ENCODE measurements at regions not wholly inside any gene's neighbourhood (a gene's known extent, or its start where the extent isn't known, plus 50 kb on each side); places are given as distances from the start of the nearest gene placed in this dataset.

DNA sequence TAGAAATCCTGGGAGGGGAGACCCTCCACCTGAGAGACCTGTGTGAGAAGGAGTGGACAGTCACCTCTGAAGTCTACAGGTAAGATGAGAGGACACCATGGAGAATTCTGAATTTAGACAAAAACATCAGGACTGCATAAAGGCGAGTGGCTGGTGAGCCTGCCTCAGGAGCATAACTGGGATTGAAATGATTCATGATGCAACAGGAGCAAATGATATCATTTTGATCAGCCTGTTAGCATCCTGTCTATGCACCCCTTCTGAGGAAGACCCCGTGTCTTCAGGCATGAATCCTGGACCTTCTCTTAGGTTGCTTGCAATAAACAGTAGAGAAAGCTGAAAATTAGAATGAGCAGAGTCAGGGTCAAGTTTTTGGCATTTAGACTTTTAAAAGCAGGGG is 245.8 kb downstream of the ETAA1 start:
- no peaks in the 10 kb centered on the region for H3K36me3 ChIP-seq (ENCODE audit: control insufficient read depth, insufficient read depth, low read length)
- H3K9ac ChIP-seq (ENCODE audit: low read depth, low read length) = no peak overlapping the region
- H3K27ac ChIP-seq (ENCODE audit: low read depth, low read length) = no peak overlapping the region
- no peaks in the 10 kb centered on the region for H3K4me1 ChIP-seq (ENCODE audit: control insufficient read depth, insufficient read depth, low read length)
- H3K4me3 ChIP-seq (ENCODE audit: low read depth, low read length) = no peak overlapping the region
- peaks cover 9% of the 10 kb centered on the region; the same call in 1 of the 2 replicates for H3K9me3 ChIP-seq (ENCODE audit: control insufficient read depth, insufficient read depth, low read length)
- no peaks in the 10 kb centered on the region for H3K27me3 ChIP-seq (ENCODE audit: control insufficient read depth, insufficient read depth, low read length)

DNA sequence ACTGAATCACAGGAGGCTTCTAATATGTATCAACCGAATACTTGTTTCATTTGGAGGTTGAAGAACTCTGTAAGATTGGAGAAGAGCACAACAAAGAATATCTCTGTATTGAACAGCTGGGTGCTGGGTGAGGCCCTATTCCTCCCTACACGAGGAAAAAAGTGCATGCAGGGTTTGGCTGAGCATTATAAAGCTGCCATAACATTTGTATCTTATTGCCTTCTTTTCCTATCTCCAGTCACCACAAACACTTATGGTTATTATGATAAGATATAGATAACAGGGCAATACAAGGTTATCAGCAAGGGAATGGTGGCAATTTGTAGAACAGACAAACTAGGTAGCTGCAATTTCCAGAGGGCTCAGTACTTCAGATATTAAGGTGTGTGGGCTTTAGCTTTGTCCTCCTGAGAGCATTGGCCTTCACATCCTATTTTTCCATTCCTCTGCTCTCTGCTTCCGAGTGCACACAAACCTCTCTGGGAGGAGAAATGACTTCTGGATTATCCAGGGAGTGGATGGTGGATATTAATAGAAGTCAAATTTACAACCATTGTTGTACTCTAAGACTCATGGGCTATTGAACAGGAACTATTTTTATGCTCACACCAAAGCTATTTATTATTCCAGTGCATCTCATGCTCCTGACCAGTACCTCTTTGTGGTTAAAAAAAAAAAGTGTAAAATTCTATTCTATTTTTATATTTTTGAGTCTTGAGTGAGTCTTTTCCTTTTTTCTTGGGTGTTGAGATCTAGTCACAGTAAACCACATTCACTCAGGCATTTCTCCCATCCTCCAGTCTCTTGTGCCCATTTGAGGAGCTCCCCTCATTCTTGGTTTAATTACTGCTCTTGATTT is 248.4 kb downstream of the ETAA1 start:
- Histone ChIP-seq H3K9ac (ENCODE audit: low read depth, low read length) (no peak overlapping the region), H3K9me3 (ENCODE audit: control insufficient read depth, insufficient read depth, low read length) (peaks cover 9% of the 10 kb centered on the region; the same call in 1 of the 2 replicates), H3K27me3 (ENCODE audit: control insufficient read depth, insufficient read depth, low read length) (no peaks in the 10 kb centered on the region), H3K4me3 (ENCODE audit: low read depth, low read length) (no peak overlapping the region), H3K4me1 (ENCODE audit: control insufficient read depth, insufficient read depth, low read length) (no peaks in the 10 kb centered on the region; the same call in 1 of the 2 replicates), H3K27ac (ENCODE audit: low read depth, low read length) (no peak overlapping the region), H3K36me3 (ENCODE audit: control insufficient read depth, insufficient read depth, low read length) (no peaks in the 10 kb centered on the region)

DNA sequence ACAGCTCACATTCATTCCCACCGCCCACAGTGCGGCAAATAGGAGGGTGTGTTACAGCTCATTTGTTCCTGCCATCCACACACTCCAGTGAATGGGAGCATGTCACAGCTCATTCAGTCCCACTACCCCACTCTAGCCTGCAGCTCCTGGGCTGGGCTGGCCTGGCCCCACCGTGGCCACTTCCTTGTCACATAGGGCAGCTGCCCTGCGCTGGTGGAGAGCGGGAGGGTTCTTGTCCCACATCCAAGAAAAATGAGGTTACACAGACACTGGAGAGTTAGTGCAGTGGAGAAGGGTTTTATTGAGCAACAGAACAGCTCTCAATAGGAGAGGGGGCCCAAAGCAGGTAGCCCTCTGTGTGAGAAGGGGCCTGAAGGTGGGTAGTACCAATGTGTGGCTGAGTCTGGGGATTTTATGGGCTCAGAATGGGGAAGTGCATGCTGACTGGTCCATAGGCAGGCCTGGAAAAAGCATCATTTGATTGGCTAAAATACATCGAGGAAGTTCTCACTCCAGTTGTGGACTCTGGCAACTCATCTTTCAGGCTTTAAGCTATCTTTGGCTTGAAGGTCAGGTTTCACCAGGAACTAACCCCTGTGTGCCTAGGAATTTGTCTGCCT is 249.7 kb downstream of the ETAA1 start:
- Histone ChIP-seq H3K4me1 (ENCODE audit: control insufficient read depth, insufficient read depth, low read length) (no peaks in the 10 kb centered on the region; the same call in 1 of the 2 replicates), H3K36me3 (ENCODE audit: control insufficient read depth, insufficient read depth, low read length) (no peaks in the 10 kb centered on the region), H3K27me3 (ENCODE audit: control insufficient read depth, insufficient read depth, low read length) (no peaks in the 10 kb centered on the region), H3K9ac (ENCODE audit: low read depth, low read length) (no peak overlapping the region), H3K4me3 (ENCODE audit: low read depth, low read length) (no peak overlapping the region), H3K27ac (ENCODE audit: low read depth, low read length) (no peak overlapping the region), H3K9me3 (ENCODE audit: control insufficient read depth, insufficient read depth, low read length) (peaks cover 9% of the 10 kb centered on the region; the same call in 1 of the 2 replicates)

DNA sequence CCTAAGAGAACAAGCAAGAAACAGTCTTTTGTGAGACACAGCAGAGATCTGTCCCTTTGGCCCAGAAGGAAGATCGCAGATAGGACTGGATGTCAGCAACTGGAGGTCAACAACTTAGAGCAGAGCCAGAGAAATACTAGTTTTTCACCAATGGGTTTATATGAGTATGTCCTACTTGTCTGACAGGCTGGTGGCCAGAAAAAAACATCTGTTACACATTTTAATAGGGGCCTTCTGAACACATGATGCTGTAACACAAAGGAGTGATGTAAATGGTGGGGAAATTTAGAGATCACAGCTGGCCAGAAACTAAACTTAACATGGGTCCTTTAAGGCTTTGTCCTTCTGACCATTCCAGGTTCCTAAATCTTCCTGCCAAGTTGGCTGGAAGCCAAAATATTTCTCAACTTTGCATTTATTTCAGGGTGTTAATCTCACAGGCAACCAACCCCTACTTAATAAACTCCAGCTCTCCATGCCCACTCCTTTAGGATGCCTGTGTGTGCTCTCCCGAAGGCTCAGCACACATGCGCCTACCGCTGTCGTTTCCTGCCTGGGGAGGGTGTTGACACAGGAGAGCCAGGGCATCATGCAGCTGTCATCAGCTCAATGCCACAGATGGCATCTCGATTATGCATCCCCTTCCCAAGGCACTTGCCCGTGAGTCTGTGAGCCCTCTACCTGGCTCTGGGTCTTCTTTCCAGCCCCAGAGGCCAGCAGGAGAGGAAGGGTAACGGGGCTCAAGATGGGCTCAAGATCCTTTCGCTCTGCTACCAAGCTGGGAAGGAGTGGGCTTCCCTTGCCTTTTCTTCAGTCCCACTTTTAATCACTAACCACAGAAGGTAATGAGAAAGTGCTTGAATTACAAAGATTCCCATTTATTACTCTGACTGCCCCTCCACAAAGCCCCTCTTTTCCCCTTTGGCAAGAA is 252.5 kb downstream of the ETAA1 start:
- no peaks in the 10 kb centered on the region; the same call in 1 of the 2 replicates for H3K4me1 ChIP-seq (ENCODE audit: control insufficient read depth, insufficient read depth, low read length)
- no peak overlapping the region for H3K27ac ChIP-seq (ENCODE audit: low read depth, low read length)
- no peaks in the 10 kb centered on the region for H3K27me3 ChIP-seq (ENCODE audit: control insufficient read depth, insufficient read depth, low read length)
- H3K9ac ChIP-seq (ENCODE audit: low read depth, low read length) = no peak overlapping the region
- H3K4me3 ChIP-seq (ENCODE audit: low read depth, low read length) = no peak overlapping the region
- H3K9me3 ChIP-seq (ENCODE audit: control insufficient read depth, insufficient read depth, low read length) = peaks cover 19% of the 10 kb centered on the region
- no peaks in the 10 kb centered on the region for H3K36me3 ChIP-seq (ENCODE audit: control insufficient read depth, insufficient read depth, low read length)

DNA sequence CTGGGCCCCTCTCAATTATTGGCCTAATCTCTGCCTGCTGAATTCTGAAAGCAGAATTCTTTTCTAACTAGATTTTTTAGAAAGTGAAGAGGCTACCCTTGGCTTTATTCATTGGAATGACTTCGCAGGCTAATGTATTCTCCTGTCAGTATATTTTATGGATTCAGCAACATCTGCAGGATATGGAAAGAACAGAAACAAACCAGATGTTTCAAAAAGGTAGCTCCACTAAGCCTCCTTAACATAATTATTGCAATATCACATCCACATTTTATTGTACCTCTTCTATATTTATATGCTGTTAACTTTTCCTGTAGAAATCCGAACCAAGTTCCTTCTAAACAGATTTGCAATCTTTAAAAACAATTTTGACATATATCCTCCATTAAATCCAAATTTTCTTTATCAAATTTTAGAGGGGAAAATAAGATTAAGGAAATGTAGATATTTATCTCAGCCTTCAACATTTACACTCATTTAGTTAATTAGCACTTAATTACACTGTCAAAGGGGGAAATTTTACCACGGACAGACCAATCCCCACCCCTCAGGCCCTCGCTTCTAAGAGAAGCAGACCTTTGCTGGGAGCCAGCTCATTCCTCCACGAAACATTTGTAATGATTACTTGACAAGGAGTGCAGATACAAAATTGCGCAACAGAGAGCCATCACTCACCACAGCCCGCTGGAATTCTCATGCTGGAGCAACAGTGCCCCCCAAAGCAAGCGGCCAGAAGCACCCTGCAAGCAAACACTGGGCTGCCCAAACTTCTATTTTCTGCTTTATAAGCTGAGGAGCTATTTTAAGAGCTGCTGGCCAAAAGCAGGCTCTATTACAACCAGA is 253.4 kb downstream of the ETAA1 start:
- H3K4me1 ChIP-seq (ENCODE audit: control insufficient read depth, insufficient read depth, low read length) = no peaks in the 10 kb centered on the region; the same call in 1 of the 2 replicates
- peaks cover 19% of the 10 kb centered on the region for H3K9me3 ChIP-seq (ENCODE audit: control insufficient read depth, insufficient read depth, low read length)
- H3K27me3 ChIP-seq (ENCODE audit: control insufficient read depth, insufficient read depth, low read length) = no peaks in the 10 kb centered on the region
- no peaks in the 10 kb centered on the region for H3K36me3 ChIP-seq (ENCODE audit: control insufficient read depth, insufficient read depth, low read length)
- H3K4me3 ChIP-seq (ENCODE audit: low read depth, low read length) = no peak overlapping the region
- no peak overlapping the region for H3K9ac ChIP-seq (ENCODE audit: low read depth, low read length)
- no peak overlapping the region for H3K27ac ChIP-seq (ENCODE audit: low read depth, low read length)

DNA sequence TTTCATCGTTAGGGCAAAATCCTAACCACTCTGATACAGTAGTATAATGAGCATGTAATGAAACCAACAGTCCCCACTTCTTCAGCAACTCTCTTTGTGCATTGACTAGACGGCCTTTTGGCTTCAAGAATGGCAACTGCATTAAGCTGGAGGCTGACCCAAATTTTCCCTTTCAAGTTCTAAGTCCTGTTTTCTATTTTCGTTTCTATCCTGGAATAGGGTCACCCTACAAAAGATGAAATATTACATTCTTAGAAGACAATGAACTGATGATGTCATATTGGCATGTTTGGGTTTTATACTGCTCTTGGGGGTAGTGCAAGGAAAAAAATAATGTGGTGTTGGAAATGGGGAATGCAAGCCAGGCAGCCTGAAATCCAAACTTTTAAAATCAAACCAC is 254.4 kb downstream of the ETAA1 start:
- Histone ChIP-seq H3K4me1 (ENCODE audit: control insufficient read depth, insufficient read depth, low read length) (no peaks in the 10 kb centered on the region; the same call in 1 of the 2 replicates), H3K27ac (ENCODE audit: low read depth, low read length) (no peak overlapping the region), H3K4me3 (ENCODE audit: low read depth, low read length) (no peak overlapping the region), H3K27me3 (ENCODE audit: control insufficient read depth, insufficient read depth, low read length) (no peaks in the 10 kb centered on the region), H3K9ac (ENCODE audit: low read depth, low read length) (no peak overlapping the region), H3K36me3 (ENCODE audit: control insufficient read depth, insufficient read depth, low read length) (no peaks in the 10 kb centered on the region), H3K9me3 (ENCODE audit: control insufficient read depth, insufficient read depth, low read length) (peaks cover 18% of the 10 kb centered on the region)

DNA sequence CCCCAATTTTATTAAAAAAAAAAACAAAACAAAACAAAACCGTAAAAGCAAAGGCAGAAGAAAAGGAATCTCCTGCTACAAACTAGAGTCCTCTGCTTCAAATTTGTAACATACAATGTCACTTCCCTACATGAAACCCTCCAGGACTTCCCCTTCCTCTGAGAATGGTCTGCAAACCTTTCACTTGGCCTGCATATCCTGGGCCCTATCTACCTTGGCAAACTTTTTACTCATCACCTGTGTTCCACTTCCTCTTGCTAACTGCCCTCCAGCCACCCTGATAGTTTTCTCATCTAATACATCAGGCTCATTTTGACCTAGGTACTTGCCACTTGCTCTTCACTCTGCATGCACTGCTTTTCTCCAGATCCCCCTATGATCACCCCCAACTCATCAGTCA is 255.5 kb downstream of the ETAA1 start:
- H3K9ac ChIP-seq (ENCODE audit: low read depth, low read length) = no peak overlapping the region
- H3K27ac ChIP-seq (ENCODE audit: low read depth, low read length) = no peak overlapping the region
- H3K4me1 ChIP-seq (ENCODE audit: control insufficient read depth, insufficient read depth, low read length) = no peaks in the 10 kb centered on the region; the same call in 1 of the 2 replicates
- H3K4me3 ChIP-seq (ENCODE audit: low read depth, low read length) = no peak overlapping the region
- no peaks in the 10 kb centered on the region for H3K27me3 ChIP-seq (ENCODE audit: control insufficient read depth, insufficient read depth, low read length)
- peaks cover 9% of the 10 kb centered on the region for H3K9me3 ChIP-seq (ENCODE audit: control insufficient read depth, insufficient read depth, low read length)
- H3K36me3 ChIP-seq (ENCODE audit: control insufficient read depth, insufficient read depth, low read length) = no peaks in the 10 kb centered on the region

DNA sequence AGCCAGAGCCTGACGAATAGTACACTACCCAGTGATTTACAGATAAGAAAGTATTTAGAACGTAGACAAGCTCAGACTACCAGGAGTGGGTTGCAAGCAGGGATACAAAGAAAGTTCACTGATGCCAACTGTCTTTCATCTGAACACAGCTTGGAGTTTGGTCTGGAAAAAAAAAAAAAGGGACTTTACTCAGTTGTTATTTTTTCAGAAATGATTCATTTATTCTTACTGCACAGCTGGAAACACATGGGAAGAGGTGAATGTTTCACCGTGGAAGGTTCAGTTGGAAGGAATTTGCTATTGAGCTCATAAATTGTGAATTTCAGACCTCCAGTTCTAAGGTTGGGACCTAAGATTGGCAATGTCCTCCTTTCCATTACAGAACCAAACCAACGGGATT is 259.7 kb downstream of the ETAA1 start:
- Histone ChIP-seq H3K27me3 (ENCODE audit: control insufficient read depth, insufficient read depth, low read length) (no peaks in the 10 kb centered on the region), H3K4me1 (ENCODE audit: control insufficient read depth, insufficient read depth, low read length) (no peaks in the 10 kb centered on the region), H3K4me3 (ENCODE audit: low read depth, low read length) (no peak overlapping the region), H3K9me3 (ENCODE audit: control insufficient read depth, insufficient read depth, low read length) (peaks cover 18% of the 10 kb centered on the region), H3K27ac (ENCODE audit: low read depth, low read length) (no peak overlapping the region), H3K9ac (ENCODE audit: low read depth, low read length) (no peak overlapping the region), H3K36me3 (ENCODE audit: control insufficient read depth, insufficient read depth, low read length) (no peaks in the 10 kb centered on the region)

DNA sequence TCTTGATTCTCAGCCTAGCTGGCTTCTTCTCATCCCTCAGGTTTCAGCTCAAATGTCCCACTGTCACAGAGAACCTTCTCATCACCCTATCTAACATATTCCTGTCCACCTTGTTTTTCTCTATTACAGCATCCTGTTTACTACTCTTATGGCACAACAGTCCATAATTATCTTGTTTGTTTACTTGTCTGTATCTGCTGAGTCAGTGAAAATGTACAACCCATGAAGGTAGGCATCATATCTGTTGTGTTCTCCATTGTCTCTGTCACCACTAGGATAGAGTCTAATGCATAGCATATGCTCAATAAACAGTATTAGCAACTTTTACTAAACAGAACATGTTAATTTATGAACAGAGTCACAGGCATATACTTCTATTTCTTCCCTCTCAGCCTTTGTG is 261.7 kb downstream of the ETAA1 start:
- no peaks in the 10 kb centered on the region for H3K4me1 ChIP-seq (ENCODE audit: control insufficient read depth, insufficient read depth, low read length)
- H3K9me3 ChIP-seq (ENCODE audit: control insufficient read depth, insufficient read depth, low read length) = peaks cover 11% of the 10 kb centered on the region
- H3K9ac ChIP-seq (ENCODE audit: low read depth, low read length) = no peak overlapping the region

DNA sequence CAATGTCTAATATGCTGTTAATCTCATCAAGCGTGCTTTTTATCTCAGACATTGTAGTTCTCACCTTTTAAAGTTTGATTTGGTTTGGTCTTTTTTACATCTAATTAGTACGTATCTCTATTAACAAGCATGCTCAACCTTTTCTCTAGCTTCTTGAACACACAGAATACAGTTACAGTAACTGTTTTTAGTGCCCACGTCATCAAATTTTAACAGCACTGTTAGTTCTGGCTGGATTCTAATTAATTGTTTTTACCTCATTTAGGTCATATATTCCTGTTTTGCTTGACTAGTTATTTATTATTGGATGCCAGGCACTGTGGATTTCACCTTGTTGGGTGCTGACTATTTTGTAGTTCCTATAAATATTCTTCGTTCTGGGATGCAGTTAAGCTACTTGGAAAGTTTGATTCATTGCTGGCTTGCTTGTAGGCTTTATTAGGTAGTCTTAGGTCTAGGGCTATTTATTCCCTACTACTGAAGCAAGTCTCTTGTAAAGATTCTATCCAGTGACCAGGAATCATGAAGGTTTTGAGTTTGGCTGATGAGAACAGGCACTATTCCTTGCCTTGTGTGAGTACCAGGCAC is 263.0 kb downstream of the ETAA1 start:
- H3K9ac ChIP-seq (ENCODE audit: low read depth, low read length) = no peak overlapping the region
- no peak overlapping the region for H3K4me3 ChIP-seq (ENCODE audit: low read depth, low read length)
- no peaks in the 10 kb centered on the region for H3K4me1 ChIP-seq (ENCODE audit: control insufficient read depth, insufficient read depth, low read length)
- no peaks in the 10 kb centered on the region for H3K36me3 ChIP-seq (ENCODE audit: control insufficient read depth, insufficient read depth, low read length)
- peaks cover 8% of the 10 kb centered on the region for H3K9me3 ChIP-seq (ENCODE audit: control insufficient read depth, insufficient read depth, low read length)
- H3K27ac ChIP-seq (ENCODE audit: low read depth, low read length) = no peak overlapping the region
- H3K27me3 ChIP-seq (ENCODE audit: control insufficient read depth, insufficient read depth, low read length) = no peaks in the 10 kb centered on the region

More for the DNA sequence above, 261.7 kb downstream of the ETAA1 start:
- Histone ChIP-seq H3K4me3 (ENCODE audit: low read depth, low read length) (no peak overlapping the region), H3K27ac (ENCODE audit: low read depth, low read length) (no peak overlapping the region), H3K36me3 (ENCODE audit: control insufficient read depth, insufficient read depth, low read length) (no peaks in the 10 kb centered on the region), H3K27me3 (ENCODE audit: control insufficient read depth, insufficient read depth, low read length) (no peaks in the 10 kb centered on the region)
